Neural progenitor cell (in vitro differentiated cells): ENCODE measurements at regions not wholly inside any gene's neighbourhood (a gene's known extent, or its start where the extent isn't known, plus 50 kb on each side); places are given as distances from the start of the nearest gene placed in this dataset.
A peak's percentile ranks its signal among the peaks of the same experiment; 100 is the strongest.

ENCODE experiments used
- DNase-seq: peaks from one replicate; pipeline ENCODE4 v3.0.0-alpha.2; 2016; ENCODE audit warnings: low spot score
- H2AFZ ChIP-seq: fragments of 200-600 bp; sonication (generic); replicated peaks from 2 replicates; pipeline ENCODE4 v1.6.1; 2016; ENCODE audit warnings: antibody characterized with exemption
- H3F3A ChIP-seq: fragments of 200-600 bp; sonication (generic); 2 replicates; pipeline ENCODE4 v1.6.1; 2016; ENCODE audit warnings: antibody characterized with exemption, low read depth
- H3K27ac ChIP-seq: fragments of 200-600 bp; sonication (generic); 2 replicates; pipeline ENCODE4 v1.5.1; 2016; ENCODE audit warnings: mild to moderate bottlenecking
- H3K27me3 ChIP-seq: fragments of 200-600 bp; sonication (generic); 2 replicates; pipeline ENCODE4 v1.6.1; 2016; ENCODE audit warnings: mild to moderate bottlenecking, moderate library complexity
- H3K36me3 ChIP-seq: fragments of 200-600 bp; sonication (generic); 2 replicates; pipeline ENCODE4 v1.5.1; 2016
- H3K4me1 ChIP-seq: fragments of 200-600 bp; sonication (generic); 2 replicates; pipeline ENCODE4 v1.6.1; 2016; ENCODE audit warnings: mixed run types
- H3K4me2 ChIP-seq: fragments of 200-600 bp; sonication (generic); 2 replicates; pipeline ENCODE4 v1.6.1; 2016
- H3K4me3 ChIP-seq: fragments of 200-600 bp; sonication (generic); 2 replicates; pipeline ENCODE4 v1.5.1; 2016
- H3K79me2 ChIP-seq: fragments of 200-600 bp; sonication (generic); 2 replicates; pipeline ENCODE4 v1.6.1; 2016; ENCODE audit warnings: low read depth
- H3K9ac ChIP-seq: fragments of 200-600 bp; sonication (generic); 2 replicates; pipeline ENCODE4 v1.6.1; 2016
- H3K9me3 ChIP-seq: fragments of 200-600 bp; sonication (generic); 2 replicates; pipeline ENCODE4 v1.5.1; 2016; ENCODE audit warnings: low read depth
- H4K20me1 ChIP-seq: fragments of 200-600 bp; sonication (generic); 2 replicates; pipeline ENCODE4 v1.6.1; 2016; ENCODE audit warnings: low read depth
- H3K27ac Mint-ChIP-seq: 3 replicates; pipeline ENCODE4 v1.8.0; 2021; ENCODE audit warnings: mixed read lengths
- H3K27me3 Mint-ChIP-seq: 2 replicates; pipeline ENCODE4 v1.8.0; 2022; ENCODE audit warnings: low read depth, mild to moderate bottlenecking, inconsistent platforms, moderate library complexity, mixed read lengths; ENCODE audit not compliant: insufficient read depth
- H3K36me3 Mint-ChIP-seq: 3 replicates; pipeline ENCODE4 v1.8.0; 2021; ENCODE audit warnings: mixed read lengths
- H3K4me1 Mint-ChIP-seq: 3 replicates; pipeline ENCODE4 v1.8.0; 2021; ENCODE audit warnings: mixed read lengths
- H3K4me3 Mint-ChIP-seq: 3 replicates; pipeline ENCODE4 v1.8.0; 2021; ENCODE audit warnings: mild to moderate bottlenecking, moderate library complexity, mixed read lengths
- H3K9me3 Mint-ChIP-seq: 3 replicates; pipeline ENCODE4 v1.8.0; 2020; ENCODE audit warnings: mixed read lengths
- CTCF ChIP-seq: fragments of 200-600 bp; sonication (generic); IDR thresholded peaks from 2 replicates; pipeline ENCODE4 v1.5.1; 2017; ENCODE audit warnings: antibody characterized with exemption, mild to moderate bottlenecking
- EZH2 ChIP-seq: fragments of 200-600 bp; sonication (generic); IDR thresholded peaks from 2 replicates; pipeline ENCODE4 v1.6.1; 2017; ENCODE audit warnings: antibody characterized with exemption, mild to moderate bottlenecking, moderate library complexity
- EZH2phosphoT487 ChIP-seq: fragments of 200-600 bp; sonication (generic); IDR thresholded peaks from 2 replicates; pipeline ENCODE4 v1.6.1; 2017; ENCODE audit warnings: antibody characterized with exemption

- Mint-ChIP-seq H3K4me1 (no peaks in the 10 kb centered on the region), H3K9me3 (peaks cover 11% of the 10 kb centered on the region), H3K27me3 (peaks cover 9% of the 10 kb centered on the region), H3K27ac (no peak overlapping the region), H3K36me3 (no peaks in the 10 kb centered on the region), H3K4me3 (peak overlapping the region; percentile 57)
- no peak for TF ChIP-seq CTCF
- TF ChIP-seq EZH2phosphoT487, result no peak
- TF ChIP-seq EZH2, result no peak
- Histone ChIP-seq H3K4me2 (no peak overlapping the region), H4K20me1 (no peaks in the 10 kb centered on the region), H3F3A (no peaks in the 10 kb centered on the region), H3K9me3 (no peaks in the 10 kb centered on the region), H3K27me3 (no peaks in the 10 kb centered on the region), H3K79me2 (no peaks in the 10 kb centered on the region), H2AFZ (no peak overlapping the region), H3K4me1 (no peaks in the 10 kb centered on the region), H3K9ac (no peak overlapping the region), H3K36me3 (no peaks in the 10 kb centered on the region), H3K4me3 (no peak overlapping the region), H3K27ac (no peak overlapping the region)
- no peak for DNase-seq
These were observed 140.3 kb downstream of the BRD1 start for GRCh38 chr22:49687333-49687732.

GRCh38 chr22:49686495-49687219, 141.0 kb downstream of the BRD1 start:
- Histone ChIP-seq H3K9me3 (no peaks in the 10 kb centered on the region), H3K27ac (no peak overlapping the region), H3K9ac (no peak overlapping the region), H3K27me3 (no peaks in the 10 kb centered on the region), H3K4me2 (no peak overlapping the region), H4K20me1 (no peaks in the 10 kb centered on the region), H2AFZ (no peak overlapping the region), H3K4me1 (no peaks in the 10 kb centered on the region), H3K79me2 (no peaks in the 10 kb centered on the region), H3F3A (no peaks in the 10 kb centered on the region), H3K4me3 (no peak overlapping the region), H3K36me3 (no peaks in the 10 kb centered on the region)
- Mint-ChIP-seq H3K36me3 (no peaks in the 10 kb centered on the region), H3K4me3 (no peak overlapping the region), H3K4me1 (no peaks in the 10 kb centered on the region), H3K9me3 (peaks cover 9% of the 10 kb centered on the region), H3K27me3 (peaks cover 10% of the 10 kb centered on the region), H3K27ac (no peak overlapping the region)
- no peak for TF ChIP-seq EZH2
- TF ChIP-seq EZH2phosphoT487, result no peak
- no peak for TF ChIP-seq CTCF
- no peak for DNase-seq

GRCh38 chr22:49685686-49686085, 142.0 kb downstream of the BRD1 start:
- Histone ChIP-seq H3K79me2 (no peaks in the 10 kb centered on the region), H3K9me3 (no peaks in the 10 kb centered on the region), H4K20me1 (no peaks in the 10 kb centered on the region), H3K36me3 (no peaks in the 10 kb centered on the region), H3K4me3 (no peak overlapping the region), H3K4me2 (no peak overlapping the region), H3K27me3 (no peaks in the 10 kb centered on the region), H3K27ac (no peak overlapping the region), H3K4me1 (no peaks in the 10 kb centered on the region), H3F3A (no peaks in the 10 kb centered on the region), H2AFZ (no peak overlapping the region), H3K9ac (no peak overlapping the region)
- Mint-ChIP-seq H3K27ac (no peak overlapping the region), H3K27me3 (peaks cover 10% of the 10 kb centered on the region), H3K4me1 (no peaks in the 10 kb centered on the region), H3K36me3 (no peaks in the 10 kb centered on the region), H3K4me3 (no peak overlapping the region), H3K9me3 (peaks cover 1% of the 10 kb centered on the region)
- no peak for DNase-seq
- TF ChIP-seq EZH2phosphoT487, result no peak
- no peak for TF ChIP-seq CTCF
- no peak for TF ChIP-seq EZH2
